GM18909 (cell line): ENCODE measurements at regions not wholly inside any gene's neighbourhood (a gene's known extent, or its start where the extent isn't known, plus 50 kb on each side); places are given as distances from the start of the nearest gene placed in this dataset.
"Not testable (repeated sequence)": the region's sequence is repeated elsewhere in the genome, so short reads cannot be mapped to it uniquely, and the experiment has no call there.

ENCODE experiments used
- ATAC-seq: cut with Tn5 transposase; IDR thresholded peaks from one replicate; pipeline ENCODE4 v1.9.1; 2021; ENCODE audit warnings: mild to moderate bottlenecking; ENCODE audit not compliant: unreplicated experiment, poor library complexity

DNA sequence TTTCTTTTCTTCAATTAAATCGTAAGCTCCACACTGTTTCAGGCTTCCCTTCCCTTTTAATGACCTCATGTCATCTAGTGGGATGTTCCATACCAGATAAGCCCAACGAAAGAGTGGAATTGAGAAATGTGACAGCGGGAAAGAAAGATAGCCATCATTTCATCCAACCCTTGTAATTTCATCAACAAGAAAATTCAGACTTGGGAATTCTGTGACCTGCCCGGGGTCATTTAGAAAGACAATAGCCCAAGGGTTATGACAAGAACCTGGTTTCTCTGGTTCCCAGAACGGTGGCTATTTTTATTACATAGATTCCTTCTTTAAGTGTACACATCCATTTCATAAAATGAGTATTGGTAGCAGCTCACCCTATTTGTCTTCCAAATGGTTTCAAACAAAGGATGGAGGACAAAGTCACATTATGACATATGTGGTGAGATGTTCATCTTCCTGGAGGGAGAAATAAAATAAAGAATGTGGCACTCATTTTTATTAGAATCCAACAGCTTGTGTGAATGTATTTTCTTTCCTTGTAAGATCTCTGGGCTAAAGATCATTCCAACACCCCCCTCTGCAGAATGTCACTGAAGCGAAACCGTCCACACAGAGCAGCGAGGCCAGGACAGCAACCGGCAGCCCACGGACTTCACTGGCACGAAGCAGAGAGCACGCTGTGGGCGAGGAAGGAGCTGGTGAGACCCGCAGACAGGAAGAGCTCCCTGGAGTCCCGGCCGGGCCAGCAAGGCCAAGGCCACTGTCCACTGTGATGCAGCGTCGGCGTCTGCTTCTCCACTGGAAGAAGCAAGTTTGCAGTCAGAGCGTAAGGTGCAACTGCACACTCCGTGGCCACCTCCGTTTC, 199.9 kb downstream of the KLF6 start:
- no peak for ATAC-seq

DNA sequence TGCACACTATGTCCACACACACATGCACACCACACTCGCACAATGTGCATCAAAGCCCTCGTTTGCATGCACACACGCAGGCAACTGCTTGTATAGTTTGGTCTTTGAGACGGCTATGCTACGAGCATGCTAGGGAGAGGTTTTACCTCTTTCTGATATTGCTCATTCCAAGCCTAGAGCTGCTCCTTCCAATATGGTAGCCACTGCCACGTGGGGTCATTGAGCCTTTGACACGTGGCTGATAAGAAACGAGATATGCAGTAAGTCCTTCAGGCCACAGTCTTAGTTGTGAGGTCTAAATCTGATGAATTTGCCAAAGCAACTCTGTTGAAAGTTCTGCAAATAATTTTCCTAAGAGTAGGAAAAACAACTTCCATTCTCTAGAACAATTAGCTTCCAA, 204.4 kb downstream of the KLF6 start:
- no peak for ATAC-seq

DNA sequence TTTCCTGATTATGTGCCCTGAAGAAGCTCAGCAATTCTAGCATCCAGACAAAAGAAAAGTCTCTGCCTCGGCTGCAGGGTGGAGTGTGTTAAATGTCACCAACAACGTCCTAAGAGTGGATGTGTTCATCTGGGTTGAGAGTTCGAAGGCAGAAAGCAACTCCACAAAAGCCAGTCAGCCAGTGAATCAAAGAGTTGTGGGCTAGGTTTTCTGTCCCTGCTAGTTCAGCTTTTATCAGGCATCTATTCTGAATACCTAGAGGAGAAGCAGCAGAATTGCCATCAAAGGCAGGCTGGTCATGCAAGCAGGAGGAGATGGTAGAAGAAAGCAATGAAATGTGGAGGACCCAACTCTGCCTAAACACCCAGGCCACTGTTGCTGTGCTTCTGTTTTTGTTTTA, 205.2 kb downstream of the KLF6 start:
- no peak for ATAC-seq

DNA sequence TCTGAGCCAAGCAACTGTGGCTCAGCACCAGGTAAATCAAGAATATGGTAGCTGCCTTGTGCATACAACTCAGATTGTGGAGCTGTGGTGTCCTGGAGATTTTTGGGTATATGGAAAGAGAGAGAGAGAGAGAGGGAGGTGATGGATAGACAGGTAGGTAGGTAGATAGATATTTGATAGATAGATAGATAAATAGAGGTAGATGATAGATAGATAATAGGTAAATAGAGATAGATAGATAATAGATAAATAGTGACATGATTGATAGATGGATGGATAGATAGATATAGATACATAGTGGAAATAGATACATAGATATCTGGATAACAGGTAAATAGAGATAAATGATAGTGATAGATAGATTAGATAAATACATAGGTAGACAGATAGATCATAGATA, 206.3 kb downstream of the KLF6 start:
- no peak for ATAC-seq

DNA sequence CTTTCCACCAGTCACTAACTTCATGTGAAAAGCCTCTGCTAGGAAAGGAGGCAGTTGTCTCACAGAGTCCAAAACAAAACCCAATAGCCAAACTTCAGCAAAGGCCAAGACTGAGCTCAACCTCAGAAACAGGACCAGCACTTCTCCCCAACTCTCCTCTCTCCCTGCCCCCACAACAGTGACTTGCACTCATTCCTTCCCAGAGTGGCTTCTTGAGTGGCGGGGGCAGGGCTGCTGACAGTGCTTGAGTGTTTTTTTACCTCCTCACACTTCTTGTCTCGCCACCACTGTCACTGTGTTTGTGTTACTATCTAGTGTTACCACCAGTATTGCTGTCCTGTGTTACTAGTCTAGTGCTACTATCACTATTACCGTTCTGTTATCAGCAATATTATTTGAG, 206.8 kb downstream of the KLF6 start:
- no peak for ATAC-seq

DNA sequence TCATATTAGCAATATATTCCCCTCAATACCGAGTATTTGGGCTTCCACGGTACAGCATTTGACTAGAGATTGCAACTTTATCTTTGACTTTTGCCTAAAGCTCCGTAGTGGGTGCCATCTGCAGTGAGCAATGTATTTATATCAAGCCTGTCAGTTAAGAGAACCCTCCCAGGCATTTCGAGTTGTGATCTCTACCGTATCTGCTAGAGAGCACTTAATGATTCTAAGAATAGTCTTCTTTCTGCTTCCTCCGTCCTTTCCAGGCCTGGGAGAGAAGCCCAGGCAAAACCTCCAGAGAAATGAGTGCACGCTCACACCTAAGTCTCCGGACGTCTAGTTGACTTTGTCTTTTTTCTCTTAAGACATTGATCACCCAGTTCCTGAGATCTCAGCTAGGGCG, 210.6 kb downstream of the KLF6 start:
- ATAC-seq = no peak

DNA sequence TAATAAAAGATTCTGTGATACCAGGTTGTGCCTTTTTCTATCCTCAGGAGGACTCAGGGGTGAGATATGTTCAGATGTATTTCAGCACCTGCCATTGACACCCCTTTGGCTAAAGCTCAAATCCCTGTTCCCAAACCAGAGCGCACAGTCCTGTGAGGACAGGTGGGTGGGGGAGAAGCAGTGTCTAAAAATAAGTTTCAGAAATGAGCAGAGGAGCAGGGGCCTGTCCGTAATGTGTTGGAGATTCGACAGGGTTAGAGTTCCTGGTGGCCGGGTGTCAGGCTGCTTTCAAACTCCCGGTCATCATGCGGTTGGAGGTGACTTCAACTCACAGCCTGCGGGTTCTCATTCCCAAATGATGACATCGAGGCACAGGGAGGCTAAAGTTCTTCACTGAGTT, 211.5 kb downstream of the KLF6 start:
- no peak for ATAC-seq

DNA sequence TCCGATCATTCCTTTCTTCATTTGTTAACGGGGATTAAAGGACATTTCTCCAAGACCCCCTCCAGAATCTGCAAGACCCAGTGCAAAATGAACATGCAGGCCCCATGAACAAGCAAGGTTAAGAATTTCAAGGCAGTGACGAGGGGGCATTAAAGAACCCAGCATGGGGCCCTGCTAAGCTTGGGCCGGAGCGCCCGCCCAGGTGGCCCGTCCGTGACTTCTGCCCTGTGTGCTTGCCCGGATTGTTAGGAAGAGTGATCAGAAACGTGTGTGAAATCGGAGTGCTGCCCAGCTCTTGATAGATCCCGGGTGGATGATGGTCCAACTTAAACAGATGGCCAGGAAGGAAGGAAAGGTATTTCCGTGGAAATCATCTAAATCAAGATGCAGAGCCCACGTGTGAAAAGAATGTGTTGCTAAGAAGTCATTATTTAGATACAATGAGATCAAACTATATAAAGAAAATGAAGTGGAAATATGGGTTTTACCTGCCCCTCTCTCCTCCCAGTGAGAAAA, 213.6 kb downstream of the KLF6 start:
- ATAC-seq = no peak

DNA sequence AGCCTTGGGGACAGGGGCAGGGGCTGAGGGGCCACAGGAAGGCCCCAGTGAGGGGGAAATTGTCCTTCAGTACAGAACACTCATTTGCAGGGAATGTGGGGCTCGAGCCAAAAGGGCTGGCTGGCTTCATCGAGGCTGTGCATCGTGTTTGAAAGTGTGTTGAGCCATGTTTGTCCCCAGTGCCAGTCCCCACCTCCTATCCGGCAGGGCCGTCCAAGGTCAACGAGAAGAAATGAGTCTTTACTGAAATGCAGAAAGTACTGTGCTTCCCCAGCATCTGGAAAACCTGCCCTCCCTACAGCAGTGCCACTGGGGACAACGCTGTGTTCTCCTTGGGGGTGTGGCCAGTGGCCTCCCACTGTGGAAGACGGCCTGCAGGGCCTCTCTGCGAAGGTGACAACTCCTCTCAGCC, 214.1 kb downstream of the KLF6 start:
- ATAC-seq = no peak

DNA sequence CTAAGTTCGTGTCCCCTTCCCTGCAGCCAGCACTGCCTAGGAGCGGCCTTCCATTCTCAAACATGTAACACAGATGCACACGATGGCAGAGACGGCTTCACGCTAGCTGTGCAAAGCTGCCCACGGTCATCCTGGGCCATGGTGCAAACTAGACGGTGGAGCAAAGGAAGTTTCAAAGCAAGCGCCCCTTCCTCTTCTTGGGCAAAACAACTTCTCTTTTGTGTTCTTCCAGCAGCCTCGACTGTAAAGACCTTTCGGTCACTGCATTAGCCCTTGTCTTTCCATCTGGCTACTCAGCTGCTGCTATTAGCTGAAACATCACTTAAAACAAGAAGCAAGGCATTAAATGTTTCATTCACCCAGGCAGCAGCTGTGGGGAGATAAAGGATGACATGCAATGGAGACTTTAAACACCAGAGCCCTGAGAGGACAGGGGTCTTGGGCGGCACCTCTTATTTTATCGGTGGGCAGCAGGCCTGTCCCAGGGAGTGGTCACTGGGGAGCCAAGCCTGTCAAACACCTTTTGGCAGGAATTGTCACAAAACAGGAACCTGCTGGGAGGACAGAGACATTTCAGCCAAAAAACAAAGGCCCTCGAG, 214.8 kb downstream of the KLF6 start:
- no peak for ATAC-seq

DNA sequence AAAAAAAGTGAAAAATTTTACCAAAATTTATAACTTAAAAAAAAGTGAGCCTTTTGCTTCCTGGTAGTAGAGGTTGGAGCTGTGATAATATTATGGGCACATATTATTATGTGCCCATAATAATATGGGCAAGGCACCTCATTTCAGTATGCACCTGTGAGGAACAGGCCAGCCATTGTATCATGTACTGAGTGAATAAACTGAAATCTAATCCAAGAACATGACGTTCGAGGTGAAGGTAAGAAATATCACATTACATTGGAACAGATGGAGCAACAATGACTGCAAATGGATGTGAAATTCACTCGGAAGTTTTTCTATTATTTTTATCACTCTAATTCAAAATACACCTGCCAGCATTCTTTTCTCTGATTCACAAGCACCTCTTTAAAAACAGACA, 216.0 kb downstream of the KLF6 start:
- ATAC-seq = no peak

DNA sequence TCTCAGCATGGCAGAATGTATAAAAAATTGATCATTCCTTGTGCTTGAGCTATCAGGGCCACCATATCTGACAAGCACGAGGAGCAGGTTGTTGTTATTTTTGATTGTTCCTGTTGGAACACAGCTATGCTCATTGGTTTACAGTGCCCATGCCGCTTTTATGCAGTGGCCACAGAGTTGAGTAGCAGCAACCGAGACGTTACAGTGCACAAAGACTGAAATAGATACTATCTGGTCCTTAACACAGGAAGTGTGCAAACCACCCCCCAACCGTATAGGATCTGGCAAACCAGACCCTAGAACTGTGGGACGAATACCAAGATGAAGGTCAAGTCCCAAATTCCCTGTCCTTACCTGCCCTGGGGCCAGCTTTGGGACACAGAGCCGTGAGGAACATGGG, 216.6 kb downstream of the KLF6 start:
- ATAC-seq = no peak

DNA sequence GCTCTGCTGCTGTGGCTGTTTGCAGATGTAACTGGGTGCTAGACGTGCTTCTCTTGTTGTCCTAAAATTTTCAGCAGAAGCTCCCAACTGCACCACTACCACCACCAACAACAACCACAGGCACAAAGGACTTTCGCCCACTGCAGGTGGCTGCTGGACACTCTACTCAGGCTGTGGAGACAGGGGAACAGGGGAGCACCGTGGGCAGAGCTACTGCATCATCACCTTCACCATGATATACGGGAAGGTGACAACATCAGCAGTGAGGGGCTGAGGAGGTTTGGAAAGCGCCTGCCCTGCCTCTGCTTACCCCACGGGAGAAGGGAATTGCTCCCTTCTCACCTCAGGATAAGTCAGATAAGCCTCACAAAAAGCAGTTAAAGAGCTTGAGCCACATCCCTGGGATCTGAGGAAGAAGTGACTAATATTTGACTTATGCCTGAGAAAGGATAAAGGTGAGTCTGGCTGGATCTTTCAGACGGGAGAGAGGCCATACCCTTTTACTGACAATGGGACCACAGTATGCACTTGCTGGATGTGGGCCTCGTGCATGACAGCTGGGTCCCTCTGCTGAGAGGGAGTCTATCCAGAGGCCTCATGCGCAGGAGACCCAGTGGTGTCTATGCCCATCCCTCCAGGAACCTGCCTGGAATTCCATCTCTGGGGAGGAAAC, 217.6 kb downstream of the KLF6 start:
- ATAC-seq = no peak

DNA sequence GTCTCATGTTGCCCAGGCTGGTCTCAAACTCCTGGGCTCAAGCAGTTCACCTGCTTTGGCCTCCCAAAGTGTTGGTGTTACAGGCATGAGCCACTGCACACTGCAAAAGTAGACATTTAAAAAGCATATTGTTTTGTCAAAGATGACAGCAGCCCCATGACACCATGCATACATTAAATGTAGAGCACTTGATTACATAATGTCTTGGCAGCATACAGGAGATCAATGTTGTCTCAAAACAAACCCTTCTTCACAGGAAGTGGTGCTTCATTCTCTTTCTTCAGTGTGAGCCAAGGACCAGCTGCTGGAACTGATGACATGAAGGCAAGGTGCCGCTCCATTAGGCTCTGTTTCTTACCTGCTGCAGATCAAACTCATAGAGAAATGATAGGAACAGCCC, 218.4 kb downstream of the KLF6 start:
- no peak for ATAC-seq

DNA sequence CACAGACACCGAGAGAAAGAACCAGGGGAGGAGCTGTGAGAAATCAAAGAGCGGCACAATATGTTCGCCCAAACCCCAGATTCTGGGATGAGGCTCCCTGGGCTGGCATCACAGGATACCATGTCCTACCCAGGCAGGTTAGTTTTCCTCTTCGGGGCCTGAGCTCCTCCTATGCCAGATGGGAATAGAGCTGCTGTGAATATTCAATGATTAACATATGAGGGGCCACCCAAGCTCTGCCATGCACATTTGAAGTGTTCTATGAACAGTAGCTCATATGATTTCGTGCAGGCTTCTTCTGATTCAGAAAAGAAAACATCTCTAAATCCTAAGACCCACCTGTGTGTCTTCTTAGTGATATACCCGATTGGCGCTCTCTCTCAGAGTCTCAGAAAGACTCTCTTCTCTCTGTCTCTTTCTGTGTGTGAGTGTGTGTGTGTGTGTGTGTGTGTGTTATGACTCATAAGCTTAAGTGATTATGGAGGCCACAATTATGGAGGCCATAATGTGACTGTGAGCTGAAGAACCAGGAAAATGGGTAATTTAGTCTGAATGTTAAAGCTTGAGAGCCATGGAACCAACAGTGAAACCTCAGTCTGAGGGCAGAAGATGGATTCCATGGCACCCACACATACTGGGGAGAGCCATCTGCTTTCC, 220.5 kb downstream of the KLF6 start:
- ATAC-seq = no peak

DNA sequence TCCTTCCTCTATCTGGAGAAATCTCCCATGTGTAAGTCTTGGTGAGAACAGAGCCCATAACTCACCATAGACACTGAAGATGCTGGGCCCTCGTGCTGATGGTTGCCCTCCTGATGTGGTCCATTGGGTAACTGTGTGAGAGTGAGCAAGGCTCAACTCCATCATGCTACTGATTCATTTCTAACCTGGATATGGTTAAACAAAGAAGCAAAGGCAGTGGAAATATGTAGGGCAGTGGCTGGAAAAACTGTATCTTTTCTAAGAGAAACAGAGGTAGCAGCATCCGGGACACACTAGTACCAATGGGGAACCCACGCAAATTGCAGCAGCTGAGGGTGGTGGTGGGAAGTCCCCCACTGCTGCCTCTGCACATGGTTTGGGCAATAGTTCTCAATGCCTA, 221.7 kb downstream of the KLF6 start:
- no peak for ATAC-seq

DNA sequence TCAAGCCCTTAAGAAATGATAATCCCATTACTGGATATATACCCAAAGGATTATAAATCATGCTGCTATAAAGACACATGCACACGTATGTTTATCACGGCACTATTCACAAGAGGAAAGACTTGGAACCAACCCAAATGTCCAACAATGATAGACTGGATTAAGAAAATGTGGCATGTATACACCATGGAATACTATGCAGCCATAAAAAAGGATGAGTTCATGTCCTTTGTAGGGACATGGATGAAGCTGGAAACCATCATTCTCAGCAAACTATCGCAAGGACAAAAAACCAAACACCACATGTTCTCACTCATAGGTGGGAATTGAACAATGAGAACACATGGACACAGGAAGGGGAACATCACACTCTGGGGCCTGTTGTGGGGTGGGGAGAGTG, 224.4 kb downstream of the KLF6 start:
- ATAC-seq = not testable (repeated sequence)

DNA sequence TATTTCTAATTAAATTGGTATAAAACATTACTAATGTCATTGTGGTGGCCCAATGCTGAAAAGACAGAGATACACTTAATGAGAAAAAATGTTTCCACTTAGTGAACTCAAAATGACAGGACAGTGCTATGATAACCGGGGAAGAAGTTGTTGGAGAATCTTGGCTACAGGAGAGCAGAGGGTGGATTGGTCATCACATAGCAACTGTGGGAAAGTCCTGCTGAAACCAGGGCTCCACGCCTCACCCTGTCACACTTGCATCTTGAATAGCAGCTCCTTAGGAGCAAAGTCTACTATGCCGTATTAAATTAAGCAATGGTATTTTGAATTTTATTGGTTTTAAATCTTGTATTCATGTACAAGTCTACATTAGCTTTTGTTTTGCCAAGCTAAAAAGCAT, 225.5 kb downstream of the KLF6 start:
- ATAC-seq = no peak

DNA sequence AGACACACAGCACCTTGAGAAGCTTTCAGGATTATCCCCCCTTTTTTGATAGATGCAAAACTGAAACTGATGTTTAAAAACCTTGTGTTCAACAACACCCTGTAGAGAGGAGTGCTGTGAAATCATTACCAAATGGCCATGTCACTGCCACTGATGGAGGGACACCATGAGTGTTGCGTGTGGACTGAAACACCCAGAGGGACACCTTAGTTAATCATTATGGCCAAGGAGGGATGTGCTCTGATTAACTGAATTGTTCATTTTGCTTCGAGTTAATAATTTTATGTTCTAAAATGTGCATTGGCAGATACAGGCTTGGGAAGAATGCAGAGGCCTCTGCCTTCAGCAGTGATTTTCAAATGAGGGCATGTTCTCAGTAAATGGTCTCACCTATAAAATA, 226.0 kb downstream of the KLF6 start:
- ATAC-seq = no peak

DNA sequence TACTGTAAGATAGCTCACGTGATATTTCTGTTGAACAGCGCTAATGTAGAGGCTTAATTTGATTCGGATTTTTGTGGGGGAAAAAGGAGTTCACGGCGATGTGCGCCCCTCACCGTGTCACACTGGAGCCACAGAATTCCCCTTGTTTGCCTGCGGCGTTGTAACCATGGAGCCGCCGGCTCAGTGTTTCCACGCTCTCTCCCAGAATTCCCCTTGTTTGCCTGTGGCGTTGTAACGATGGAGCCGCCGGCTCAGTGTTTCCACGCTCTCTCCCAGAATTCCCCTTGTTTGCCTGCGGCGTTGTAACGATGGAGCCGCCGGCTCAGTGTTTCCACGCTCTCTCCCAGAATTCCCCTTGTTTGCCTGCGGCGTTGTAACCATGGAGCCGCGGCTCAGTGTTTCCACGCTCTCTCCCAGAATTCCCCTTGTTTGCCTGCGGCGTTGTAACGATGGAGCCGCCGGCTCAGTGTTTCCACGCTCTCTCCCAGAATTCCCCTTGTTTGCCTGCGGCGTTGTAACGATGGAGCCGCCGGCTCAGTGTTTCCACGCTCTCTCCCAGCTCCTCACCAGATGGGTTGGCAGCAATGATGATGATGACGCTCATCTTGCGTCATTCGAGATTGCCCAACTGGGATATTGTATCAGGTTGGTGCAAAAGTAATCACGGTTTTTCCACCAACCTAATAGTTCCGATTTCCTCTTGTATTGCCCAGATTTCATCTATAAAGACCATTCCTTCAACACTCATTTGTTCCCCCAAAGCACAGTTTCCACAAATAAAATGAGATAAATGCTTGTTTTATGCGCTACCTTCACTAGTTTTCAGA, 228.6 kb downstream of the KLF6 start:
- not testable (repeated sequence) for ATAC-seq
